ENCODE measurements at regions not wholly inside any gene's neighbourhood (a gene's known extent, or its start where the extent isn't known, plus 50 kb on each side); places are given as distances from the start of the nearest gene placed in this dataset.

- no peak for DNase-seq (ENCODE audit: low read depth in 2 of 2, low spot score in 1 of 2)
Measured at GRCh38 chr5:3811116-3811515, 215.5 kb downstream of the IRX1 start.

- no peak for DNase-seq (ENCODE audit: low read depth in 2 of 2, low spot score in 1 of 2)
Measured at GRCh38 chr5:3818624-3819023, 223.0 kb downstream of the IRX1 start.

GRCh38 chr5:3825531-3826451, 230.2 kb downstream of the IRX1 start:
- no peak for DNase-seq (ENCODE audit: low read depth in 2 of 2, low spot score in 1 of 2)

GRCh38 chr5:3827624-3828023, 232.0 kb downstream of the IRX1 start:
- DNase-seq (ENCODE audit: low read depth in 2 of 2, low spot score in 1 of 2): no peak

- no peak for DNase-seq (ENCODE audit: low read depth in 2 of 2, low spot score in 1 of 2)
Measured at GRCh38 chr5:3828761-3829160, 233.1 kb downstream of the IRX1 start.

- DNase-seq (ENCODE audit: low read depth in 2 of 2, low spot score in 1 of 2): no peak
Measured at GRCh38 chr5:3833566-3833965, 237.9 kb downstream of the IRX1 start.

- no peak for DNase-seq (ENCODE audit: low read depth in 2 of 2, low spot score in 1 of 2)
Measured at GRCh38 chr5:3835811-3836210, 240.2 kb downstream of the IRX1 start.

GRCh38 chr5:3836528-3836927, 240.9 kb downstream of the IRX1 start:
- DNase-seq (ENCODE audit: low read depth in 2 of 2, low spot score in 1 of 2): no peak

- DNase-seq (ENCODE audit: low read depth in 2 of 2, low spot score in 1 of 2): no peak
Measured at GRCh38 chr5:3837506-3837905, 241.9 kb downstream of the IRX1 start.

GRCh38 chr5:3839151-3839550, 243.5 kb downstream of the IRX1 start:
- DNase-seq (ENCODE audit: low read depth in 2 of 2, low spot score in 1 of 2): no peak

- no peak for DNase-seq (ENCODE audit: low read depth in 2 of 2, low spot score in 1 of 2)
Measured at GRCh38 chr5:3842591-3842990, 247.0 kb downstream of the IRX1 start.

GRCh38 chr5:3843706-3844105, 248.1 kb downstream of the IRX1 start:
- DNase-seq (ENCODE audit: low read depth in 2 of 2, low spot score in 1 of 2): no peak

- DNase-seq (ENCODE audit: low read depth in 2 of 2, low spot score in 1 of 2): no peak
Measured at GRCh38 chr5:3844266-3844665, 248.6 kb downstream of the IRX1 start.

GRCh38 chr5:3845230-3845629, 249.6 kb downstream of the IRX1 start:
- DNase-seq (ENCODE audit: low read depth in 2 of 2, low spot score in 1 of 2): no peak

- DNase-seq (ENCODE audit: low read depth in 2 of 2, low spot score in 1 of 2): no peak
Measured at GRCh38 chr5:3852161-3852916, 256.7 kb downstream of the IRX1 start.

GRCh38 chr5:3853362-3853761, 257.7 kb downstream of the IRX1 start:
- no peak for DNase-seq (ENCODE audit: low read depth in 2 of 2, low spot score in 1 of 2)

GRCh38 chr5:3854188-3854821, 258.7 kb downstream of the IRX1 start:
- DNase-seq (ENCODE audit: low read depth in 2 of 2, low spot score in 1 of 2): no peak

- no peak for DNase-seq (ENCODE audit: low read depth in 2 of 2, low spot score in 1 of 2)
Measured at GRCh38 chr5:3856036-3856435, 260.4 kb downstream of the IRX1 start.

- no peak for DNase-seq (ENCODE audit: low read depth in 2 of 2, low spot score in 1 of 2)
Measured at GRCh38 chr5:3858524-3858923, 262.9 kb downstream of the IRX1 start.

- no peak for DNase-seq (ENCODE audit: low read depth in 2 of 2, low spot score in 1 of 2)
Measured at GRCh38 chr5:3862906-3863305, 267.3 kb downstream of the IRX1 start.

GRCh38 chr5:3875144-3875543, 279.5 kb downstream of the IRX1 start:
- DNase-seq (ENCODE audit: low read depth in 2 of 2, low spot score in 1 of 2): no peak

- no peak for DNase-seq (ENCODE audit: low read depth in 2 of 2, low spot score in 1 of 2)
Measured at GRCh38 chr5:3878267-3878666, 282.6 kb downstream of the IRX1 start.

Measured in stimulated activated CD8-positive, alpha-beta memory T cell treated with anti-CD3 and anti-CD28 coated beads, Interleukin-4, amount 100 ng/mL, for 4 hours (primary cell).